NB4 (cell line): ENCODE measurements at regions not wholly inside any gene's neighbourhood (a gene's known extent, or its start where the extent isn't known, plus 50 kb on each side); places are given as distances from the start of the nearest gene placed in this dataset.
"Not testable (repeated sequence)": the region's sequence is repeated elsewhere in the genome, so short reads cannot be mapped to it uniquely, and the experiment has no call there.

Source experiments
- DNase-seq: peaks from one replicate; pipeline ENCODE4 v3.0.0; 2010; ENCODE audit warnings: low read depth
- H3K4me3 ChIP-seq: one replicate; pipeline ENCODE4 v1.5.1; 2011; ENCODE audit warnings: mild to moderate bottlenecking, low read depth, low read length, moderate library complexity
- CTCF ChIP-seq: IDR thresholded peaks from one replicate; pipeline ENCODE4 v1.5.1; 2012; ENCODE audit warnings: low read depth, low read length
- MAX ChIP-seq: IDR thresholded peaks from 2 replicates; pipeline ENCODE4 v1.6.1; 2011; ENCODE audit warnings: low read depth, low read length
- MYC ChIP-seq: IDR thresholded peaks from 2 replicates; pipeline ENCODE4 v1.6.1; 2011; ENCODE audit warnings: low read depth, low read length
- POLR2A ChIP-seq: IDR thresholded peaks from 2 replicates; pipeline ENCODE4 v1.6.1; 2011; ENCODE audit warnings: mild to moderate bottlenecking; ENCODE audit not compliant: insufficient read length; ENCODE audit errors: extremely low read depth

GRCh38 chr9:78428640-78429039 is 131.7 kb downstream of the PSAT1 start:
- TF ChIP-seq CTCF (no peak), MAX (no peak), POLR2A (no peak), MYC (no peak)
- H3K4me3 ChIP-seq, result no peak overlapping the region
- DNase-seq, result no peak

GRCh38 chr9:78430387-78430786 is 133.5 kb downstream of the PSAT1 start:
- DNase-seq, result no peak

GRCh38 chr9:78431039-78431438 is 134.1 kb downstream of the PSAT1 start:
- not testable (repeated sequence) for DNase-seq, H3K4me3 ChIP-seq

More at GRCh38 chr9:78430387-78430786, 133.5 kb downstream of the PSAT1 start:
- H3K4me3 ChIP-seq, result no peak overlapping the region
- TF ChIP-seq MYC (no peak), CTCF (no peak), MAX (no peak), POLR2A (no peak)

- DNase-seq, result no peak
- TF ChIP-seq MAX, result no peak
- TF ChIP-seq POLR2A, result no peak
- TF ChIP-seq CTCF, result no peak
- TF ChIP-seq MYC, result no peak
- no peak overlapping the region for H3K4me3 ChIP-seq
Observed at GRCh38 chr9:78436873-78437272, 139.9 kb downstream of the PSAT1 start.

GRCh38 chr9:78437296-78437695 is 140.4 kb downstream of the PSAT1 start:
- no peak overlapping the region for H3K4me3 ChIP-seq
- no peak for DNase-seq
- no peak for TF ChIP-seq CTCF

- TF ChIP-seq MAX, result no peak
- TF ChIP-seq POLR2A, result no peak
- TF ChIP-seq CTCF, result no peak
- TF ChIP-seq MYC, result no peak
- no peak overlapping the region for H3K4me3 ChIP-seq
- no peak for DNase-seq
Observed at GRCh38 chr9:78437806-78438205, 140.9 kb downstream of the PSAT1 start.

GRCh38 chr9:78438211-78438610 is 141.3 kb downstream of the PSAT1 start:
- no peak for DNase-seq
- no peak overlapping the region for H3K4me3 ChIP-seq
- TF ChIP-seq POLR2A, result no peak
